ENCODE measurements at regions not wholly inside any gene's neighbourhood (a gene's known extent, or its start where the extent isn't known, plus 50 kb on each side); places are given as distances from the start of the nearest gene placed in this dataset.

- ATAC-seq (no peak), DNase-seq (no peak)
These were observed 262.3 kb upstream of the KLF14 start for GRCh38 chr7:130996205-130996832.

- ATAC-seq (peak; percentile 86), DNase-seq (peak; percentile 51)
These were observed 262.8 kb upstream of the KLF14 start for GRCh38 chr7:130996833-130997231.

- ATAC-seq (no peak), DNase-seq (no peak)
These were observed 265.1 kb upstream of the KLF14 start for GRCh38 chr7:130998993-130999602.

DNA sequence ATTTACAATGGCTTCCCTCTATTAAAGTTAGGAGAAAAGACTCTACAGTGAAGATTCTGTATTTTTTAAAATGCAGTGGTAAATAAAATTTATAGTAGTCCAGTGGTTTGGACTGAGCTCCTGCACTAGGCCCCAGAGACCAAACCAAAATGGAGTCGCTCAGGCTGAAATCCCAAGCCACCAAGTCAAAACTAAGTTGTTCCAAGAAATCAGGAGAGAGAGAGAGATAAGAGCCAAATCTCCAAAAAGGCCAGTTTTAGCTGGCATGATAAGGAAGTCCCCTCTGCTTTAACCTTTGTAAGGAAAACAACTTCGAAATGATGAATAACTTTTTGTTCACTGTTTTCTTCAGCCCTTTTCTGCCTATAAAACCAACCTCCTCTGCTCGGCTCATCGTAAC, 265.9 kb upstream of the KLF14 start:
- no peak for ATAC-seq
- DNase-seq, result no peak

GRCh38 chr7:131000389-131000788, 266.4 kb upstream of the KLF14 start:
- no peak for ATAC-seq
- no peak for DNase-seq

DNA sequence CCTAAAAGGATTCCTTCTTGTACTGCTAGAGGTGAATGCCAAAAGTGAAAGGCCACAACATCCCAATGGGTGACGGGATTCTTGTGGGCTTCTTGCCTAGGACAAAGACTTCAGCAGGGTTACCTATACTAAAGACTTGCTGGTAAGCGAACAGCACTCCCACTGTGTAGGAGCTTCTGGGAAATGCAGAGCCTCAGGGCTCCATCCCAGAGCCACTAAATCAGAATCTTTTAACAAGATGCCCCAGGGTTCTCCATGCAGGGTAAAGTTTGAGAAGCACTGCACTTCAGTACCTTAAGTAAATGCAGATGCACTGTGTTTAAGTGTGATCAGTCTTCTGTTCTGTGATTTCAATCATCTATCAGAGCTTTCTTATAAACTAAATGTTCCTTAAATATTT, 266.9 kb upstream of the KLF14 start:
- no peak for ATAC-seq
- no peak for DNase-seq

- no peak for ATAC-seq
- no peak for DNase-seq
These were observed 268.6 kb upstream of the KLF14 start for GRCh38 chr7:131002600-131002999.

DNA sequence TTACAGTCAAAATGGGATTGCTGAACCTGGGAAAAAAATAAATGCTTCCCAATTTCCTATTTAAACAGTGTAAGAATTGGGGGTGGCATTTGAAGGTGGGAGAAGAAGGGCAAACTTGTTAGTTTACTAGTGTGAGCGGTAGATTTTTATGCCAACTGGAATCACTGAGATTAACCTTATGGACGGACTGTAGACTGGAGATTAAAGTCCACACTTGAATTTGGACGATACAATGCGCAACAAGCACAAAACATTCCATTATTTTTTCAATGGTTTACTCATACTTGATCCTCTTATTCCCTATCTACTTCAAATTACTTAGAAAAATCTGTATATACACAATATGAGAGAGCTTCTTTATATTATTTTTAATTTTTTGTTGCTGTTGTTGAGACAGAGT, 269.6 kb upstream of the KLF14 start:
- no peak for DNase-seq
- no peak for ATAC-seq

DNA sequence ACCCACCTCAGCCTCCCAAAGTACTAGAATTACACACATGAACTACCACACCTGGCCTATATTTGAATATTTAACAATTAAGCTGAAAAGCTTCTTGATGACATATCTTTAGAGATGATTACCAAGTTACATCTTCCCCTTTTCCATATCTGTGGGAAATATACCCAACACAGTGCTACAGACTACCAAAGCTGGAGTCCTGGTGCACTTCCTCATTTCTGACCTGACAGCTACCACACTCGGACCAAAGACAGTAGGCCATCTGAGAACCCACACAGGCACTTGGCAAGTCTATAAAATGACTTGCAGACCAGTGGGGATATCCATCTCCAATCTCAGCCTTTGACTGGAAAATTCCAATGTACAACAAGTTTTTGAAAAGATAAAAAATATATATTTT, 270.4 kb upstream of the KLF14 start:
- no peak for ATAC-seq
- no peak for DNase-seq

GRCh38 chr7:131007439-131008330, 273.7 kb upstream of the KLF14 start:
- DNase-seq (peak; percentile 65), ATAC-seq (peak; percentile 25)

DNA sequence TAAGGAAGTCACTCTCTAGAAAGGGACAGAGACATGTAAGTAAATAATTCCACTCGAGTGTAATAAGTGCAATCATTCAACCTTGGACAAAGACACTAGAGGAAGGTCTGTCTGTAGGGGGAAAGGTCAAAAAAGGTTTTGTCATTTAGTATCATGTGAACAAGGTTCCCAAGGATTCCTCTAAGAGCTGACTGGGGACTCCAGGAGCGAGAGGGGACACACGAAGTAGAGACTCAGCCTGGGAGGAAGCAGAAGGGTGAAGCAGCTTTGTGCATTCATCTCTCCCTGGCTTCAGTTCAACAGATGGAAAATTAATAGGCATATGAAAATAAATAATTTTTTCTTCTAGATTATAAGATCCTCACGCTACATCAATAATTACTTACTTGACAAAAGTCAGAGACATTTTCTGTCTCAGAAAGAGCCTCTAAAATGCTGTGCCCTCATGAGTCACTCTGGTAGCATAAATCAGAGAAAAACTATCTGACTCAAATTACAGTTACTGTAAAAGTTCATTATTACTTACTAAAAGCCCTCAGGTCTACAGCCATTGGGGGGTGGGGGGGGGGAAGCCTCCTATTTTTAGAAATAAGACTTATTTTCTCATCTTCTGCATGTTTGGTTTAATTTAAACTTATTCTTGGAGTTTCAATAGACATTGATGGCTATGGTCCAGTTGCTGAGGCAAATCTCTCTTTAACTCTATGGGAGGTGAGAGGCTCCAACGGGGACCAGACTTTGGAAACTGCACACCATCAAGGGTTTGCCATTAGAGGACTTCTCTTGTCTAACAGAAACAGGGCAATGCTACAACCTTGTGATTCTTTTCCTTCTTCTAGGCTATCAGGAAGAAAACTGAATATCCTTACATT, 275.1 kb upstream of the KLF14 start:
- ATAC-seq (peak; percentile 38), DNase-seq (no peak)

DNA sequence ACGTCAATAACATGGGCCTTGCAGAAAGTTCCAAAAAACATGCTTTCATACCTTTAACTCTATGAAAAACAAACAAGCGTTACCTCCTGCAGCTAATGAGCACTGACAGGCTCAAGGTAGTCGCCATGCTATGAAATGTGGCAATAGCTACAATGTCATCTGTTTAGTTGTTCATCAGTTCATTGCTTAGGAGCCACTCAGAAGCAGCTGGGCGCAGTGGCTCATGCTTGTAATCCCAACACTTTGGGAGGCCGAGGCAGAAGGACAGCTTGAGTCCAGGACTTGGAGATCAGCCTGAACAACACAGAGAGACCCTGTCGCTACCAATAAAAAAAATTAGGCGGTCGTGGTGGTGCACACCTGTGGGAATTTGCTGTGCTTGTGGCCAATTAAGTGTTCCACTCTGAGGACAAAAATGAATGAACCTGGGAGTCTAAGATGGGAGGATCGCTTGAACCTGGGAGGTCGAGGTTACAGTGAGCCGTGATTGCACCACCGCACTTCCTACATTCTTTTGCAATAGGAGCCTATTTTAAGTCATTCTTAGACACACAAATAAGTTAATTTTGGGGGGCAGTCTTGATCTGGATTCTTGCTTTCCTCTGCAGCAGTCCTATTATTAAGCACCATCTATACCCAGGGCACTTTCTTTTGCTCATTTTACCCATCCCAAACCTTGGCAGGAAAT, 276.2 kb upstream of the KLF14 start:
- no peak for DNase-seq
- no peak for ATAC-seq

DNA sequence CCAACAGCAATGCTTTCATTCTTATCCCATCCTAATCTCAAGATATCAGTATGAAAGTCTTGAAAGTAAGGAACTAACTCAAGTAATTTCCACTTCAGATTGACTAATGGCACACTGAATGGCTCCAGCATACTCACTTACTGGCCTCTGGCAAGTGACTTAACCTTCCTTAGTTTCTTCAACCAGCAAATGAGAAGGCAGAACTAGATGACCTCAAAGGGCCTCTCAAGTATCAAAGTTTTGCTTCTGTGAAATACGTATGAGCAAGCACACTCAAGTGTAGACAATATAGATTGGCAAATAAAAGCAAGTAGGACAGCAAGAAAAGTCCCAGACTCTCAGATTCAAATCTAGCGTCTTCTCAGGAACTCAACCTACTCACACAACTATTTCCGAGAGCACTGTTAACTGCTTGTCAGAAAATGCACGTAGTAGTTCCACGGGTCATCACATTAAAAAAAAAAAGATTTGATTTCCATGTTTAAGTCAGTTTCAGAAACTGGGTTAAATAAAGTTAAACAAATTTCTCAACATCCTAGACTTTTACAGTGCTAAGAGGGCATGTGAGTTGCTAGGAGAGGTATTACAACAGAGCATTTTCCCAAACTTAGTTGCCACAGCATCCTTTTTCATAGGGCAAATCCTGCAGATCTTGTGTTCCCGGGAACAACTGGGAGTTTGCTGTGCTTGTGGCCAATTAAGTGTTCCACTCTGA, 276.9 kb upstream of the KLF14 start:
- ATAC-seq (peak; percentile 85), DNase-seq (no peak)

DNA sequence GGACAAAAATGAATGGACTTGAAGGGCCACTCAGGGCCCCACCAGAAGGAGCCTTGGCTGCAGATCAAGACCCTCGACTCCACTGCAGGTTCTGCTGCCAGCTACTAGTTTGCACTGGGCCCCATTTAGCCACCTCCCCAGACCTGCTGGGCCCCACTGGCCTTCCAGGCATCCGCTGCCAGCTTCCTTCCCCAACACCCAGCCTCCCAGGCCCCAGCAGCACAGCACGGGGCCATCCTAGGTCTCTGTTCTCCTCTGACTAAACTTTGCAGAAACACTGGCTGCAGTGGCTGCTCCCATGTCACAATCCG, 277.4 kb upstream of the KLF14 start:
- peak; percentile 21 for ATAC-seq
- DNase-seq, result peak; percentile 46

DNA sequence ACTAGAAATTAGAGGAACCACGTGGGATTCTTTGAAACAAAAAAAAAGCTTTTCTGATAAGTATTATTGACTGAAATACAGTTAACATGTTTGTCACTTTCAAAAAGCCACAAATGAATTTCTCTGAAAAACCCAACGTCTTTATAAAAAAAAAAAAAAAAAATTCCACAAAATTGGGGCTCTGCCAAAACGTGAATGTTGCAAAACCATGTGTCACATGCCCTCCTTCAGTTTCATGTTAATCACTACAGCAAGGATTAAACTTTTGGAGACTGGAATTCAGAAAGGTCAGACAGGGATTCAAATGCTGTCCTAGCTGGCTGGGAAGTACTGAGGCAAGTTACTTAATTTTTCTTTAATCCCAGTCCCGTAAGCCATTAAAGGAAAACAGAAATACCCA, 278.0 kb upstream of the KLF14 start:
- no peak for DNase-seq
- ATAC-seq, result no peak

DNA sequence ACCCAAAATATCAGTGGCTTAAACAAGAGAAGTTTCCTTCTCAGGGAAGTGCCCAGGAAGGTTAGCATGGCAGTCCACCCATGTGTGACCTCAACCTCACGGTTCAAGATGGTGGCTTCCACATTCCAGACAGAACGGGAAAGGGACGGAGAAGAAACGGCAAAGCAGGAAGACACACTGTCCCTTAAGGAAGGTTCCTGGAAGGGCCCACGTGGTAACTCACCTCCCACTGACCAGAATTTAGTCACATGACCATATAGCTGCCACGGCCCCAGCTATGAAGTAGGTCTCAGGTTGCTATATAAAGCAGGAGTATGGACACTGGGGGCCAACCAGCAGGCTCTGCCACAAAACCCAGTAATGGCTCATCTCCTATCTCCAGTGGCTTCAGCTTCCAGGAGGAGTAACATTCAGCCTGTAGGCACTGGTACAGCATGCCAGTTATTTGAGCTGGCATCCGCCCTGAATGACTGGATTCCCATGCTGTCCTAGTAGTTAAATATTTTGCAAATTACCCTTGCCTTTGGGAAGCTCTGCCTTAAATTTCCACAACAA, 278.5 kb upstream of the KLF14 start:
- no peak for DNase-seq
- no peak for ATAC-seq

DNA sequence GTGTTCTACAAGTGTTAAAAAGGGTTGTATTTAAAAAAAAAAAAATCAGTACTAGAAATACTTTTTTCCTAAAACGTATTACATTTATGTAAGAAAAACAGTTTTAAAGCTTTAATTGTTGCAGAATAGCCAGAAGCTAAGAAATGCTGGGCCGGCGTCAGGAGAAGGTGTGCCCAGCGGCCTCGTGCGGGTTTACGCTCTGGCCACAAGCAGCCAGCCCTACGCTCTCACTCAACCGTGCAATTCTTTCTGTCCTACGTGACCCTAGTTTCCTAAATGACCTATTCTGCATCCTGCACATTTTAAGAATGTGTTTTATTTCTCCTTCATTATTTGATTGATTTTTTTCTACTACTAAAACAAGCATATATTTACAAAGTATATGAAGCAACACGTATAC, 279.7 kb upstream of the KLF14 start:
- DNase-seq (no peak), ATAC-seq (no peak)

DNA sequence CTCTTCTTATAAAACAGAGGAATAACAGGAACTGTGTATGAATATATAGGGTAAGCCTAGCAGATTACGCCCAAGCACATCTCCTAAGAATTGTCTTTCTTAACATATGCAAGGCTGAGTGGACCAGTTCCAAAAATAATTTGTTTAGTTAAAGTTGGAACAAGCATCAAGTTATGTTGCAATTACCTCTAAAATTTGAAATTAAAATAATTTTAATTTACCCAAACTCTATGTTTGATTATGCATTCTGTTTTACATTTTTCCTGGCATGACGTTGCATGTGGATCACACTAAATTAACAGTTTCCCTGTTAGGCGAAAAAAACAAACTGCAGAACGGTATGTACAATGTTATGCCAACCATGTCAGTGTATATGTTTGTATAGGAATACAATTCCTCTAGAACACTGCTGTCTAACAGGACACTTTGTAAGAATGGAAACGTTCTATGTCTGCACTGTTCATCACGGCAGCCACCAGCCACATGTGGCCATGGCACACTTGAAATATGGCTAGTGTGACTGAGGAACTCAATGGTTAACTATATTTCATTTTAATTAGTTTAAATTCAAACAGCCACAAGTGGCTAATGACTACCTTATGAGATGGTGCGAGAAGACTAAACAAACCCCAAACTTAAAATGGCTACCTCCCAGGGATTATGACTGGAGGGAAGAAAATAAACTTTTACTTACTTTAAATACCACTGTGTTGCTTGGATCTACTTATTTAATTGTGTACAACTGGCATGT, 281.1 kb upstream of the KLF14 start:
- ATAC-seq, result no peak
- DNase-seq, result no peak

- ATAC-seq (no peak), DNase-seq (no peak)
These were observed 281.6 kb upstream of the KLF14 start for GRCh38 chr7:131015657-131015958.

- ATAC-seq, result no peak
- DNase-seq, result no peak
These were observed 282.2 kb upstream of the KLF14 start for GRCh38 chr7:131016230-131016629.

Measured in stimulated activated naive CD8-positive, alpha-beta T cell treated with anti-CD3 and anti-CD28 coated beads, Interleukin-15, Interleukin-2, amounts not matched to agents 100 U/mL and 50 U/mL, for 24 hours (primary cell).